HepG2 (cell line): ENCODE measurements at regions not wholly inside any gene's neighbourhood (a gene's known extent, or its start where the extent isn't known, plus 50 kb on each side); places are given as distances from the start of the nearest gene placed in this dataset.
A peak's percentile ranks its signal among the peaks of the same experiment; 100 is the strongest.

Source experiments
- ATM ChIP-seq: fragments of 450-650 bp; IDR thresholded peaks from 2 replicates; pipeline ENCODE4 v1.7.1; 2017; ENCODE audit warnings: mild to moderate bottlenecking, borderline replicate concordance
- EEA1 ChIP-seq: sonication (generic); formaldehyde crosslinking; IDR thresholded peaks from 2 replicates; pipeline ENCODE4 v1.5.1; 2020; ENCODE audit warnings: mild to moderate bottlenecking, missing genetic modification reagents, borderline replicate concordance
- EP300 ChIP-seq, 3 experiments: sonication (generic) in 1 of 3; formaldehyde crosslinking in 1 of 3; IDR thresholded peaks; 2 replicates each; pipeline versions ENCODE4 v1.5.1 to v1.6.1; 2011 to 2020; ENCODE audit warnings: low read depth in 2 of 3, low read length in 2 of 3, borderline replicate concordance in 1 of 3, improper control_type of control experiment in 1 of 3, mild to moderate bottlenecking in 1 of 3, missing genetic modification reagents in 1 of 3, moderate library complexity in 1 of 3
- GABPA ChIP-seq, 2 experiments: IDR thresholded peaks; 2 replicates each; pipeline ENCODE4 v1.6.1; 2011 to 2016; ENCODE audit warnings: low read depth in 2 of 2, low read length in 1 of 2, missing biosample characterization in 1 of 2, missing genetic modification characterization in 1 of 2
- HCFC1 ChIP-seq: fragments of 150-350 bp; IDR thresholded peaks from 2 replicates; pipeline ENCODE4 v1.6.1; 2014; ENCODE audit warnings: low read depth, low read length
- STAG1 ChIP-seq: sonication (generic); formaldehyde crosslinking; IDR thresholded peaks from 2 replicates; pipeline ENCODE4 v1.4.0; 2020; ENCODE audit warnings: missing genetic modification reagents
- ZFP90 ChIP-seq: sonication (generic); formaldehyde crosslinking; IDR thresholded peaks from 2 replicates; pipeline ENCODE4 v1.8.0; 2022; ENCODE audit warnings: missing genetic modification reagents, mild to moderate bottlenecking, inconsistent platforms, borderline replicate concordance
- ZNF282 ChIP-seq: fragments of 450-650 bp; IDR thresholded peaks from 2 replicates; pipeline ENCODE4 v1.6.1; 2018; ENCODE audit not compliant: partially characterized antibody
- ZNF333 ChIP-seq: sonication (generic); formaldehyde crosslinking; IDR thresholded peaks from 2 replicates; pipeline ENCODE4 v1.4.0; 2020; ENCODE audit warnings: mild to moderate bottlenecking, missing genetic modification reagents, borderline replicate concordance
- TF ChIP-seq, protein P1 (sequence below): sonication (generic); formaldehyde crosslinking; conservative IDR thresholded peaks from 2 replicates; pipeline ENCODE4 v1.4.0; 2020; ENCODE audit warnings: missing genetic modification reagents
- TF ChIP-seq, protein P2 (sequence below), 2 experiments: sonication (generic) in 1 of 2; formaldehyde crosslinking in 1 of 2; IDR thresholded peaks; 2 replicates each; pipeline versions ENCODE4 v1.4.0 to v1.6.1; 2018 to 2020; ENCODE audit warnings: missing genetic modification reagents in 2 of 2, borderline replicate concordance in 1 of 2, low read depth in 1 of 2, mild to moderate bottlenecking in 1 of 2, missing biosample characterization in 1 of 2
- TF ChIP-seq, protein P3 (sequence below): sonication (generic); formaldehyde crosslinking; IDR thresholded peaks from 2 replicates; pipeline ENCODE4 v1.4.0; 2020; ENCODE audit warnings: mild to moderate bottlenecking, missing genetic modification reagents, borderline replicate concordance
- TF ChIP-seq, protein P4 (sequence below): fragments of 450-650 bp; IDR thresholded peaks from 2 replicates; pipeline ENCODE4 v1.6.1; 2017
- TF ChIP-seq, protein P5 (sequence below): sonication (generic); formaldehyde crosslinking; IDR thresholded peaks from 2 replicates; pipeline ENCODE4 v1.5.0; 2020; ENCODE audit warnings: missing genetic modification reagents
- TF ChIP-seq, protein P6 (sequence below): sonication (generic); formaldehyde crosslinking; IDR thresholded peaks from 2 replicates; pipeline ENCODE4 v1.4.0; 2020; ENCODE audit warnings: mild to moderate bottlenecking, missing genetic modification reagents

DNA sequence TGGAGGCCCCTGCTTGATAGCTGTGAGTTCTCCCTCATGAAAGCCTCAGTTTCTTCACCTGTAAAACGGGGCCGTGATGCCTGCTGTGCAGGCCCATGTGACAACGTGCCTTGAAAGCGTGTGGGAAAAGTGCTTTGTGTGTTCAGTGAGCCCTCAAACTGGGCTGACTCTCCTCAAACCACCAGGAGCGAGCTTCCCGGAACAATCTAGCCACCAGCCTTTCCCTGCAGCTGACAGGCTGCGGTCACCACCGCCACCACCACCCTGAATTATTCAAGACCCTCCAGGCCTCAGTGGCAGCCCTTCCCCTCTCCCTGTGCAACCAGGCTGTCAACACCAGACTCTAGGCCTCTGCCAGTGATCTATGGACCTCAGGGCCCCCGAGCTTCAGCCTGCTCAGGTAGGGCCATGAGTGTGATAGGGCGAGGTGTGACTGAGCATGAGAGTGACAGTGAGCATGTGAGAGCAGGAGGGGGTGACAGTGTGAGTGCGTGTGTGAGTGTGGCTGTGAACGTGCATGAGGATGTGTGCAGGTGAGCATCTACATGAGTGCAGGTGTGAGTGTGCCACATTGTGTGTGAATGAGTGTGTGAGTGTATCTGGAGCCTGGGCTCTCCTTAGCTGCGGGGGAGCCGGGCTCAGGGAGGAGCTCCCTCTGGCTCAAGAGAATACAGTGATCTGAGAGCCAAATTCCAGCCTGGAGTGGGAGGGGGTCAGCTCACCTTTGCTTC, 53.3 kb upstream of the PSD2 start (continued):
- TF ChIP-seq EP300 (IDR thresholded peaks at IDR 0.05; ENCODE audit: low read depth in 2 of 2, low read length in 2 of 2) (no peak), EP300 (CRISPR knock-in tag; IDR thresholded peaks at IDR 0.05; ENCODE audit: borderline replicate concordance) (no peak), GABPA (IDR thresholded peaks at IDR 0.05; ENCODE audit: low read depth, low read length) (no peak), GABPA (CRISPR knock-in tag; IDR thresholded peaks at IDR 0.05; ENCODE audit: low read depth) (no peak), EEA1 (CRISPR knock-in tag) (no peak), ATM (no peak), STAG1 (0 out of 2 replicates have a peak, but pooled peaks have one; percentile 3), HCFC1 (no peak), ZNF282 (no peak), ZNF333 (no peak), ZFP90 (0 out of 2 replicates have a peak, but pooled peaks have one; percentile 73)
- TF ChIP-seq, protein P1, sequence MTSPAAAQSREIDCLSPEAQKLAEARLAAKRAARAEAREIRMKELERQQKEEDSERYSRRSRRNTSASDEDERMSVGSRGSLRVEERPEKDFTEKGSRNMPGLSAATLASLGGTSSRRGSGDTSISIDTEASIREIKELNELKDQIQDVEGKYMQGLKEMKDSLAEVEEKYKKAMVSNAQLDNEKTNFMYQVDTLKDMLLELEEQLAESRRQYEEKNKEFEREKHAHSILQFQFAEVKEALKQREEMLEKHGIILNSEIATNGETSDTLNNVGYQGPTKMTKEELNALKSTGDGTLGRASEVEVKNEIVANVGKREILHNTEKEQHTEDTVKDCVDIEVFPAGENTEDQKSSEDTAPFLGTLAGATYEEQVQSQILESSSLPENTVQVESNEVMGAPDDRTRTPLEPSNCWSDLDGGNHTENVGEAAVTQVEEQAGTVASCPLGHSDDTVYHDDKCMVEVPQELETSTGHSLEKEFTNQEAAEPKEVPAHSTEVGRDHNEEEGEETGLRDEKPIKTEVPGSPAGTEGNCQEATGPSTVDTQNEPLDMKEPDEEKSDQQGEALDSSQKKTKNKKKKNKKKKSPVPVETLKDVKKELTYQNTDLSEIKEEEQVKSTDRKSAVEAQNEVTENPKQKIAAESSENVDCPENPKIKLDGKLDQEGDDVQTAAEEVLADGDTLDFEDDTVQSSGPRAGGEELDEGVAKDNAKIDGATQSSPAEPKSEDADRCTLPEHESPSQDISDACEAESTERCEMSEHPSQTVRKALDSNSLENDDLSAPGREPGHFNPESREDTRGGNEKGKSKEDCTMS (CRISPR knock-in tag), result no peak
- TF ChIP-seq, protein P2, sequence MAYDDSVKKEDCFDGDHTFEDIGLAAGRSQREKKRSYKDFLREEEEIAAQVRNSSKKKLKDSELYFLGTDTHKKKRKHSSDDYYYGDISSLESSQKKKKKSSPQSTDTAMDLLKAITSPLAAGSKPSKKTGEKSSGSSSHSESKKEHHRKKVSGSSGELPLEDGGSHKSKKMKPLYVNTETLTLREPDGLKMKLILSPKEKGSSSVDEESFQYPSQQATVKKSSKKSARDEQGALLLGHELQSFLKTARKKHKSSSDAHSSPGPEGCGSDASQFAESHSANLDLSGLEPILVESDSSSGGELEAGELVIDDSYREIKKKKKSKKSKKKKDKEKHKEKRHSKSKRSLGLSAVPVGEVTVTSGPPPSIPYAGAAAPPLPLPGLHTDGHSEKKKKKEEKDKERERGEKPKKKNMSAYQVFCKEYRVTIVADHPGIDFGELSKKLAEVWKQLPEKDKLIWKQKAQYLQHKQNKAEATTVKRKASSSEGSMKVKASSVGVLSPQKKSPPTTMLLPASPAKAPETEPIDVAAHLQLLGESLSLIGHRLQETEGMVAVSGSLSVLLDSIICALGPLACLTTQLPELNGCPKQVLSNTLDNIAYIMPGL (CRISPR knock-in tag; IDR thresholded peaks at IDR 0.05; ENCODE audit: borderline replicate concordance in 1 of 2, low read depth in 1 of 2), result peak; percentile 23 to 56; a peak in 1 of 4 replicates
- TF ChIP-seq, protein P3, sequence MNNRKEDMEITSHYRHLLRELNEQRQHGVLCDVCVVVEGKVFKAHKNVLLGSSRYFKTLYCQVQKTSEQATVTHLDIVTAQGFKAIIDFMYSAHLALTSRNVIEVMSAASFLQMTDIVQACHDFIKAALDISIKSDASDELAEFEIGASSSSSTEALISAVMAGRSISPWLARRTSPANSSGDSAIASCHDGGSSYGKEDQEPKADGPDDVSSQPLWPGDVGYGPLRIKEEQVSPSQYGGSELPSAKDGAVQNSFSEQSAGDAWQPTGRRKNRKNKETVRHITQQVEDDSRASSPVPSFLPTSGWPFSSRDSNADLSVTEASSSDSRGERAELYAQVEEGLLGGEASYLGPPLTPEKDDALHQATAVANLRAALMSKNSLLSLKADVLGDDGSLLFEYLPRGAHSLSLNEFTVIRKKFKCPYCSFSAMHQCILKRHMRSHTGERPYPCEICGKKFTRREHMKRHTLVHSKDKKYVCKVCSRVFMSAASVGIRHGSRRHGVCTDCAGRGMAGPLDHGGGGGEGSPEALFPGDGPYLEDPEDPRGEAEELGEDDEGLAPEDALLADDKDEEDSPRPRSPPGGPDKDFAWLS, result no peak
- TF ChIP-seq, protein P4, sequence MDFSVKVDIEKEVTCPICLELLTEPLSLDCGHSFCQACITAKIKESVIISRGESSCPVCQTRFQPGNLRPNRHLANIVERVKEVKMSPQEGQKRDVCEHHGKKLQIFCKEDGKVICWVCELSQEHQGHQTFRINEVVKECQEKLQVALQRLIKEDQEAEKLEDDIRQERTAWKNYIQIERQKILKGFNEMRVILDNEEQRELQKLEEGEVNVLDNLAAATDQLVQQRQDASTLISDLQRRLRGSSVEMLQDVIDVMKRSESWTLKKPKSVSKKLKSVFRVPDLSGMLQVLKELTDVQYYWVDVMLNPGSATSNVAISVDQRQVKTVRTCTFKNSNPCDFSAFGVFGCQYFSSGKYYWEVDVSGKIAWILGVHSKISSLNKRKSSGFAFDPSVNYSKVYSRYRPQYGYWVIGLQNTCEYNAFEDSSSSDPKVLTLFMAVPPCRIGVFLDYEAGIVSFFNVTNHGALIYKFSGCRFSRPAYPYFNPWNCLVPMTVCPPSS, result no peak
- TF ChIP-seq, protein P5, sequence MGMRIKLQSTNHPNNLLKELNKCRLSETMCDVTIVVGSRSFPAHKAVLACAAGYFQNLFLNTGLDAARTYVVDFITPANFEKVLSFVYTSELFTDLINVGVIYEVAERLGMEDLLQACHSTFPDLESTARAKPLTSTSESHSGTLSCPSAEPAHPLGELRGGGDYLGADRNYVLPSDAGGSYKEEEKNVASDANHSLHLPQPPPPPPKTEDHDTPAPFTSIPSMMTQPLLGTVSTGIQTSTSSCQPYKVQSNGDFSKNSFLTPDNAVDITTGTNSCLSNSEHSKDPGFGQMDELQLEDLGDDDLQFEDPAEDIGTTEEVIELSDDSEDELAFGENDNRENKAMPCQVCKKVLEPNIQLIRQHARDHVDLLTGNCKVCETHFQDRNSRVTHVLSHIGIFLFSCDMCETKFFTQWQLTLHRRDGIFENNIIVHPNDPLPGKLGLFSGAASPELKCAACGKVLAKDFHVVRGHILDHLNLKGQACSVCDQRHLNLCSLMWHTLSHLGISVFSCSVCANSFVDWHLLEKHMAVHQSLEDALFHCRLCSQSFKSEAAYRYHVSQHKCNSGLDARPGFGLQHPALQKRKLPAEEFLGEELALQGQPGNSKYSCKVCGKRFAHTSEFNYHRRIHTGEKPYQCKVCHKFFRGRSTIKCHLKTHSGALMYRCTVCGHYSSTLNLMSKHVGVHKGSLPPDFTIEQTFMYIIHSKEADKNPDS (CRISPR knock-in tag), result no peak
- TF ChIP-seq, protein P6, sequence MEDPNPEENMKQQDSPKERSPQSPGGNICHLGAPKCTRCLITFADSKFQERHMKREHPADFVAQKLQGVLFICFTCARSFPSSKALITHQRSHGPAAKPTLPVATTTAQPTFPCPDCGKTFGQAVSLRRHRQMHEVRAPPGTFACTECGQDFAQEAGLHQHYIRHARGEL, result no peak
